Hepatocyte (in vitro differentiated cells): ENCODE measurements at regions not wholly inside any gene's neighbourhood (a gene's known extent, or its start where the extent isn't known, plus 50 kb on each side); places are given as distances from the start of the nearest gene placed in this dataset.

Experiments
- DNase-seq: peaks from one replicate; pipeline ENCODE4 v3.0.0-alpha.2; 2016; ENCODE audit warnings: low spot score
- H2AFZ ChIP-seq: fragments of 200-600 bp; sonication (generic); 2 replicates; pipeline ENCODE4 v1.6.0; 2016; ENCODE audit warnings: antibody characterized with exemption, mild to moderate bottlenecking
- H3K27ac ChIP-seq: fragments of 200-600 bp; sonication (generic); 2 replicates; pipeline ENCODE4 v1.5.1; 2016; ENCODE audit warnings: mild to moderate bottlenecking
- H3K27me3 ChIP-seq: fragments of 200-600 bp; sonication (generic); 2 replicates; pipeline ENCODE4 v1.6.1; 2016
- H3K36me3 ChIP-seq: fragments of 200-600 bp; sonication (generic); replicated peaks from 2 replicates; pipeline ENCODE4 v1.5.1; 2016; ENCODE audit warnings: low read depth; ENCODE audit not compliant: insufficient read depth
- H3K4me1 ChIP-seq: fragments of 200-600 bp; sonication (generic); 2 replicates; pipeline ENCODE4 v1.5.1; 2016; ENCODE audit warnings: mild to moderate bottlenecking, moderate library complexity; ENCODE audit not compliant: insufficient read depth
- H3K4me2 ChIP-seq: fragments of 200-600 bp; sonication (generic); 2 replicates; pipeline ENCODE4 v1.6.0; 2016
- H3K4me3 ChIP-seq: fragments of 200-600 bp; sonication (generic); 2 replicates; pipeline ENCODE4 v1.5.1; 2016; ENCODE audit warnings: mild to moderate bottlenecking
- H3K79me2 ChIP-seq: fragments of 200-600 bp; sonication (generic); 2 replicates; pipeline ENCODE4 v1.6.0; 2017; ENCODE audit warnings: mild to moderate bottlenecking
- H3K9me2 ChIP-seq: fragments of 200-600 bp; sonication (generic); replicated peaks from 2 replicates; pipeline ENCODE4 v1.6.0; 2017; ENCODE audit warnings: mild to moderate bottlenecking; ENCODE audit not compliant: insufficient read depth
- H3K9me3 ChIP-seq: fragments of 200-600 bp; sonication (generic); 2 replicates; pipeline ENCODE4 v1.5.1; 2016; ENCODE audit warnings: low read depth, mild to moderate bottlenecking
- H4K20me1 ChIP-seq: fragments of 200-600 bp; sonication (generic); 2 replicates; pipeline ENCODE4 v1.6.0; 2016; ENCODE audit warnings: mild to moderate bottlenecking; ENCODE audit not compliant: insufficient read depth, poor library complexity, severe bottlenecking
- CTCF ChIP-seq: fragments of 200-600 bp; sonication (generic); IDR thresholded peaks from 2 replicates; pipeline ENCODE4 v1.5.1; 2016; ENCODE audit warnings: antibody characterized with exemption, mild to moderate bottlenecking; ENCODE audit not compliant: poor library complexity
- EZH2 ChIP-seq: fragments of 200-600 bp; sonication (generic); IDR thresholded peaks from 2 replicates; pipeline ENCODE4 v1.6.1; 2016; ENCODE audit warnings: antibody characterized with exemption, mild to moderate bottlenecking, borderline replicate concordance
- EZH2phosphoT487 ChIP-seq: fragments of 200-600 bp; sonication (generic); IDR thresholded peaks from one replicate; pipeline ENCODE4 v1.6.1; 2018; ENCODE audit warnings: antibody characterized with exemption, mild to moderate bottlenecking, low read depth, moderate library complexity; ENCODE audit not compliant: unreplicated experiment, severe bottlenecking
- WGBS: methylation state at CpG from one replicate; pipeline ENCODE4 v1.1.6; 2016; ENCODE audit warnings: low lambda C conversion rate; ENCODE audit errors: missing lambda C conversion rate; 5-methylcytosine and 5-hydroxymethylcytosine counted together

- 54% methylated on average over 13 of the region's 13 CpGs for WGBS
- H3K79me2 ChIP-seq = no peaks in the 10 kb centered on the region
- no peaks in the 10 kb centered on the region for H3K9me3 ChIP-seq
Measured at GRCh38 chr17:79304884-79305283, 230.3 kb downstream of the ENGASE start.

GRCh38 chr17:79303641-79304205 lies 229.1 kb downstream of the ENGASE start:
- Histone ChIP-seq H2AFZ (no peak overlapping the region), H3K27ac (no peak overlapping the region), H3K4me3 (no peak overlapping the region), H3K36me3 (no peaks in the 10 kb centered on the region), H3K9me2 (no peaks in the 10 kb centered on the region), H3K27me3 (peaks cover 4% of the 10 kb centered on the region), H3K4me2 (no peak overlapping the region), H3K9me3 (no peaks in the 10 kb centered on the region), H3K4me1 (no peaks in the 10 kb centered on the region), H3K79me2 (no peaks in the 10 kb centered on the region), H4K20me1 (no peaks in the 10 kb centered on the region)
- 83% methylated on average over 7 of the region's 7 CpGs for WGBS
- DNase-seq = no peak
- TF ChIP-seq EZH2phosphoT487 = no peak
- no peak for TF ChIP-seq CTCF
- no peak for TF ChIP-seq EZH2

More at GRCh38 chr17:79304884-79305283, 230.3 kb downstream of the ENGASE start:
- H2AFZ ChIP-seq = no peak overlapping the region
- no peaks in the 10 kb centered on the region for H3K4me1 ChIP-seq
- peaks cover 4% of the 10 kb centered on the region for H3K27me3 ChIP-seq
- DNase-seq = no peak
- H3K36me3 ChIP-seq = no peaks in the 10 kb centered on the region
- no peak overlapping the region for H3K4me2 ChIP-seq
- TF ChIP-seq EZH2phosphoT487 (no peak), CTCF (no peak)
- no peaks in the 10 kb centered on the region for H3K9me2 ChIP-seq
- no peak overlapping the region for H3K4me3 ChIP-seq
- no peaks in the 10 kb centered on the region for H4K20me1 ChIP-seq
- no peak overlapping the region for H3K27ac ChIP-seq

GRCh38 chr17:79301469-79301868 lies 226.8 kb downstream of the ENGASE start:
- 72% methylated on average over 8 of the region's 8 CpGs for WGBS
- H3K9me2 ChIP-seq = no peaks in the 10 kb centered on the region
- no peaks in the 10 kb centered on the region for H3K79me2 ChIP-seq
- no peak overlapping the region for H3K4me2 ChIP-seq
- H3K9me3 ChIP-seq = no peaks in the 10 kb centered on the region
- no peak for TF ChIP-seq EZH2
- no peaks in the 10 kb centered on the region for H4K20me1 ChIP-seq
- H2AFZ ChIP-seq = no peak overlapping the region
- peaks cover 10% of the 10 kb centered on the region for H3K27me3 ChIP-seq
- no peak overlapping the region for H3K27ac ChIP-seq
- DNase-seq = no peak
- no peaks in the 10 kb centered on the region for H3K4me1 ChIP-seq
- no peak overlapping the region for H3K4me3 ChIP-seq
- H3K36me3 ChIP-seq = no peaks in the 10 kb centered on the region

GRCh38 chr17:79299349-79299748 lies 224.7 kb downstream of the ENGASE start:
- H3K4me2 ChIP-seq = no peak overlapping the region
- no peak for TF ChIP-seq CTCF
- no peak for TF ChIP-seq EZH2phosphoT487
- no peak for TF ChIP-seq EZH2
- no peaks in the 10 kb centered on the region for H3K9me2 ChIP-seq
- peaks cover 10% of the 10 kb centered on the region for H3K27me3 ChIP-seq
- H4K20me1 ChIP-seq = no peaks in the 10 kb centered on the region
- H3K4me1 ChIP-seq = no peaks in the 10 kb centered on the region
- H3K79me2 ChIP-seq = no peaks in the 10 kb centered on the region
- no peak overlapping the region for H3K4me3 ChIP-seq
- no peak for DNase-seq
- 85% methylated on average over 7 of the region's 7 CpGs for WGBS
- H3K27ac ChIP-seq = no peak overlapping the region
- H3K36me3 ChIP-seq = no peaks in the 10 kb centered on the region
- no peaks in the 10 kb centered on the region for H3K9me3 ChIP-seq
- no peak overlapping the region for H2AFZ ChIP-seq
